OCI-LY1 (cell line): ENCODE measurements at regions not wholly inside any gene's neighbourhood (a gene's known extent, or its start where the extent isn't known, plus 50 kb on each side); places are given as distances from the start of the nearest gene placed in this dataset.

ENCODE experiments used
- H2AFZ ChIP-seq: fragments of 200-600 bp; sonication (generic), shearing (Covaris generic); 2 replicates; pipeline ENCODE4 v1.6.0; 2014; ENCODE audit warnings: antibody characterized with exemption, mild to moderate bottlenecking, low read length
- H3F3A ChIP-seq: fragments of 200-600 bp; sonication (generic), shearing (Covaris generic); 2 replicates; pipeline ENCODE4 v1.6.0; 2014; ENCODE audit warnings: mild to moderate bottlenecking, antibody characterized with exemption, low read length, moderate library complexity; ENCODE audit not compliant: insufficient read depth
- H3K27ac ChIP-seq: fragments of 200-600 bp; sonication (generic); 2 replicates; pipeline ENCODE4 v1.5.1; 2014; ENCODE audit warnings: low read length, mixed run types, mild to moderate bottlenecking, low read depth; ENCODE audit not compliant: poor library complexity, severe bottlenecking
- H3K27me3 ChIP-seq: fragments of 200-600 bp; sonication (generic); 2 replicates; pipeline ENCODE4 v1.6.0; 2014; ENCODE audit warnings: antibody characterized with exemption, mild to moderate bottlenecking, low read length, moderate library complexity; ENCODE audit not compliant: insufficient read depth
- H3K36me3 ChIP-seq: fragments of 200-600 bp; sonication (generic); 2 replicates; pipeline ENCODE4 v1.6.1; 2014; ENCODE audit warnings: mild to moderate bottlenecking, antibody characterized with exemption, low read length, moderate library complexity, mixed read lengths; ENCODE audit not compliant: insufficient read depth
- H3K4me1 ChIP-seq: fragments of 200-600 bp; sonication (generic); 2 replicates; pipeline ENCODE4 v1.5.1; 2014; ENCODE audit warnings: mild to moderate bottlenecking, low read length, moderate library complexity; ENCODE audit not compliant: insufficient read depth, severe bottlenecking
- H3K4me2 ChIP-seq: fragments of 200-600 bp; sonication (generic), shearing (Covaris generic); 2 replicates; pipeline ENCODE4 v1.6.1; 2014; ENCODE audit warnings: low read length
- H3K4me3 ChIP-seq: fragments of 200-600 bp; sonication (generic); 2 replicates; pipeline ENCODE4 v1.5.1; 2014; ENCODE audit warnings: low read length, low read depth, mild to moderate bottlenecking, mixed read lengths; ENCODE audit not compliant: poor library complexity, severe bottlenecking
- H3K79me2 ChIP-seq: fragments of 200-600 bp; shearing (Covaris generic); 2 replicates; pipeline ENCODE4 v1.6.1; 2016; ENCODE audit warnings: mixed run types, low read length, mixed read lengths; ENCODE audit not compliant: insufficient read depth
- H3K9ac ChIP-seq: fragments of 200-600 bp; sonication (generic), shearing (Covaris generic); 2 replicates; pipeline ENCODE4 v1.6.1; 2014; ENCODE audit warnings: mild to moderate bottlenecking, low read length, mixed read lengths
- H3K9me2 ChIP-seq: fragments of 200-600 bp; sonication (generic), shearing (Covaris generic); 2 replicates; pipeline ENCODE4 v1.6.1; 2014; ENCODE audit warnings: low read depth, mild to moderate bottlenecking, low read length, mixed read lengths
- H3K9me3 ChIP-seq: fragments of 200-600 bp; shearing (Covaris generic); 2 replicates; pipeline ENCODE4 v1.6.1; 2014; ENCODE audit warnings: low read length, mixed read lengths
- H4K20me1 ChIP-seq: fragments of 200-600 bp; sonication (generic), shearing (Covaris generic); 2 replicates; pipeline ENCODE4 v1.6.0; 2016; ENCODE audit warnings: mild to moderate bottlenecking, low read length; ENCODE audit not compliant: insufficient read depth
- EZH2 ChIP-seq: fragments of 200-600 bp; sonication (generic), shearing (Covaris generic); IDR thresholded peaks from 2 replicates; pipeline ENCODE4 v1.8.0; 2017; ENCODE audit warnings: borderline replicate concordance, mixed run types, mild to moderate bottlenecking, antibody characterized with exemption, low read length, moderate library complexity, mixed read lengths
- TF ChIP-seq, protein P1 (sequence below): fragments of 200-600 bp; sonication (generic), shearing (Covaris generic); IDR thresholded peaks from 2 replicates; pipeline ENCODE4 v1.5.1; 2017; ENCODE audit warnings: mild to moderate bottlenecking, antibody characterized with exemption, low read length, moderate library complexity, mixed read lengths

DNA sequence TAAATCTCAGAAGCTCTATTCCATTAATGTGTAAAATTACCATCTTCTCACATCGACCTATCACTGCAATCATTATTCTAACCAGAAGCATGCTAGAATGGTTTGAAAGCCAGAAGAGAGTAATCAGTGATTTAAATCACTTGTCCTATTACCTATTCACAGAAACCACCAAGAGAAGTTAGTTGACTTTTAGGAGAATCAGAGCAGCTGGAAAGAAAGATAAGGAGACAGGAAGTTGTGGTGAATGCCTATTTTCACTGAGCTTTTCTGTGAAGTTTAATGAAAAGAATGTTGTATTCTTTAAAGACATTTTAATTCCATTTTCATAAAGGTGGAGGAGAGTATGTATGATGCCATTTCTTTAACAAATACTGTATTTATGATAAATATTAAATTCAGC, 352.6 kb upstream of the CRIM1 start:
- Histone ChIP-seq H3K36me3 (no peaks in the 10 kb centered on the region), H3F3A (no peaks in the 10 kb centered on the region), H3K9ac (no peak overlapping the region), H3K79me2 (no peaks in the 10 kb centered on the region), H3K4me1 (no peaks in the 10 kb centered on the region), H3K27ac (no peak overlapping the region), H3K9me2 (no peaks in the 10 kb centered on the region), H3K27me3 (no peaks in the 10 kb centered on the region), H3K4me2 (no peak overlapping the region), H3K4me3 (no peak overlapping the region), H3K9me3 (no peaks in the 10 kb centered on the region), H4K20me1 (no peaks in the 10 kb centered on the region), H2AFZ (no peak overlapping the region)
- TF ChIP-seq, protein P1, sequence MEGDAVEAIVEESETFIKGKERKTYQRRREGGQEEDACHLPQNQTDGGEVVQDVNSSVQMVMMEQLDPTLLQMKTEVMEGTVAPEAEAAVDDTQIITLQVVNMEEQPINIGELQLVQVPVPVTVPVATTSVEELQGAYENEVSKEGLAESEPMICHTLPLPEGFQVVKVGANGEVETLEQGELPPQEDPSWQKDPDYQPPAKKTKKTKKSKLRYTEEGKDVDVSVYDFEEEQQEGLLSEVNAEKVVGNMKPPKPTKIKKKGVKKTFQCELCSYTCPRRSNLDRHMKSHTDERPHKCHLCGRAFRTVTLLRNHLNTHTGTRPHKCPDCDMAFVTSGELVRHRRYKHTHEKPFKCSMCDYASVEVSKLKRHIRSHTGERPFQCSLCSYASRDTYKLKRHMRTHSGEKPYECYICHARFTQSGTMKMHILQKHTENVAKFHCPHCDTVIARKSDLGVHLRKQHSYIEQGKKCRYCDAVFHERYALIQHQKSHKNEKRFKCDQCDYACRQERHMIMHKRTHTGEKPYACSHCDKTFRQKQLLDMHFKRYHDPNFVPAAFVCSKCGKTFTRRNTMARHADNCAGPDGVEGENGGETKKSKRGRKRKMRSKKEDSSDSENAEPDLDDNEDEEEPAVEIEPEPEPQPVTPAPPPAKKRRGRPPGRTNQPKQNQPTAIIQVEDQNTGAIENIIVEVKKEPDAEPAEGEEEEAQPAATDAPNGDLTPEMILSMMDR, result no peak
- TF ChIP-seq EZH2, result no peak

DNA sequence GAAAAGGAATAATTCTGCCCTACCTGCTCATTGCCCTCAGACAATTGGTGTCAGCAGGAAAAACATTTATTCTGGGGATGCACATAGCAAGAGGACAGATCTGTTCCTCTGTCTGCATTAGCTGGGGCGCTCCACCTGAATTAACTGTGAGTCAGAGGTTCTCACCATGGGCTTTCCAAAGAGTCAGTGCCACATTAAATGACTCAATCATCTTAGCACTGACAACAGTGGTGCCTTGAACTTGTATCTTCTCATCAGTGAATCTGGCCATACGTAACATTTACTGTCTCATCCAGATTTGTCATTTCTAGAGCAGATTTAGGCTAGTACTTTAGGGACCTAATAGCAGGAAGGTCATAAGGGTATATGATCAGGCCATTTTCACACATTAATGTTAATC, 358.1 kb upstream of the CRIM1 start:
- Histone ChIP-seq H3K9ac (no peak overlapping the region), H3F3A (no peaks in the 10 kb centered on the region), H3K36me3 (no peaks in the 10 kb centered on the region), H3K9me3 (no peaks in the 10 kb centered on the region), H3K79me2 (no peaks in the 10 kb centered on the region), H4K20me1 (no peaks in the 10 kb centered on the region), H3K4me1 (no peaks in the 10 kb centered on the region), H3K4me3 (no peak overlapping the region), H3K9me2 (no peaks in the 10 kb centered on the region), H3K27me3 (no peaks in the 10 kb centered on the region), H3K4me2 (no peak overlapping the region), H3K27ac (no peak overlapping the region), H2AFZ (no peak overlapping the region)
- TF ChIP-seq, protein P1, result no peak
- no peak for TF ChIP-seq EZH2

DNA sequence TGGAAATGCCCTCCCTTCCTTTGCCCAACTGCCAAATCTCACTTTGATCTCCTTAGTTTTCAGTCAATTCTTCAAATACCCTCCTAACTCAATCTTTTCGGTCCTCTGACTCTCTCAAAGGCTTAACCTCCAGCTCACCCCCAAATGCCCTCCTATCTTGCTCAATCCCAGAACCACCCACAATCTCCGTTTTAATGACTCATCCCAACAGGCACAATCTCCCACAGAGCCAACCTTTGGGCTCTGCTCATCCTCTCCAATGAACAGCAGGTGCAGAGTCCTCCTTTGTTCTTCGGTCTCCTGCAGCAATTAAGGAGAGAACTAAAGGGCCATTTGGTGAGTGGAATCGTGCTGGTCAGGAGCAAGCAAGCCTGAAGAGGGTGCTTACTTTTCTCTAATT, 366.1 kb upstream of the CRIM1 start:
- no peaks in the 10 kb centered on the region for H3K9me2 ChIP-seq
- no peak overlapping the region for H2AFZ ChIP-seq
- H3K4me2 ChIP-seq, result no peak overlapping the region
- no peaks in the 10 kb centered on the region for H3K79me2 ChIP-seq
- no peaks in the 10 kb centered on the region for H3K4me1 ChIP-seq
- no peak overlapping the region for H3K4me3 ChIP-seq
- no peak overlapping the region for H3K9ac ChIP-seq
- no peaks in the 10 kb centered on the region for H3K27me3 ChIP-seq
- no peaks in the 10 kb centered on the region for H3K9me3 ChIP-seq
- H4K20me1 ChIP-seq, result no peaks in the 10 kb centered on the region
- no peaks in the 10 kb centered on the region for H3K36me3 ChIP-seq
- TF ChIP-seq, protein P1, result no peak
- no peak for TF ChIP-seq EZH2
- no peak overlapping the region for H3K27ac ChIP-seq
- no peaks in the 10 kb centered on the region for H3F3A ChIP-seq
